ENCODE measurements at regions not wholly inside any gene's neighbourhood (a gene's known extent, or its start where the extent isn't known, plus 50 kb on each side); places are given as distances from the start of the nearest gene placed in this dataset.

- no peak for TF ChIP-seq CTCF (IDR thresholded peaks at IDR 0.05)
- no peak for TF ChIP-seq POLR2A (IDR thresholded peaks at IDR 0.05)
These were observed 83.5 kb upstream of the HAAO start for GRCh38 chr2:42875880-42876279.

Measured in body of pancreas (tissue), 4 donors.